NCI-H2107 treated with DMSO at 0.1 percent for 48 hours (cell line): ENCODE measurements at regions not wholly inside any gene's neighbourhood (a gene's known extent, or its start where the extent isn't known, plus 50 kb on each side); places are given as distances from the start of the nearest gene placed in this dataset.
"Not testable (repeated sequence)": the region's sequence is repeated elsewhere in the genome, so short reads cannot be mapped to it uniquely, and the experiment has no call there.

Experiments
- DNase-seq: peaks from one replicate; lab custom pipeline; 2025; ENCODE audit not compliant: unreplicated experiment; lab: John Stamatoyannopoulos, UW

DNA sequence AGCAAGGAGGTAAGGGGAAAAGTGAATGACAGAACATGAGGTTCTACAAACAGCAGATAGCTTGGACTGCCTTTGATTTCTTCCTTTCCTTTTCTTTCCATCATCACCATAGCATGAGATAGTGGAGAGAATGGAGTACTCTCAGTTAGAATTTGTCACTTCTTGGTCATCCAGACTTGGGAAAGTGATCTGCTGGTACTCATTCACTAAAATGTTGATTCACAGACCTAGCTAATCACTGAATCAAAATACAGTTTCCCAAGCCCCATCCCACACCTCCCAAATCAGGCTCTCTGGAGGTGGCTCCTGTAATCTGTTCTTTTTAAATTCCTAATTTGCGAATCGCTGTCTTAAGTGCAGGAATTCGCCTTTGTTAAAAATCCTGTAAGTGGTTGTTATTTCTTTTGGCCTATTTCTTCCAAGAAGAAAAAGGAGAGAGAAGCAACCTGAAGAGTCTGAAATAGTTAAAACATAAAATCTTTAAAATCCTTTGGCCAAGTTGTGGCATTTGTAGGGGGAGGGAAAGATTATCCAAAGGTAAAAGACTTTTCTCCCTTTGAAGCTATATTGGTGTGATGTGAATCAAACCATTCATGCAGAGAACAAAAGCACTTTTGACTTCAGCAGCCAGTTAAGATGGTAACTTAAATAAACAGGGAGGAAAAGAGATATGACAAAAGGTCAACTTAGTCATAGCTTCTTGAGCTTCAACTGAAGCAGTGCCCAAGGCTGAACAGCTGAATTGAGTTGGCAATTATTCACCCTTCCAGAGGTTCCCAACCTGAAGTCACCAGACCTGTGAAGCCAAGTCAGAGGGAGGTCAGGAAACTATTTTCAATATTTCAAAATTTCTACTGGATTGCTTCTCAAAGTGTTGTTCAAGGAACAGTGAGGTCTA, 255.1 kb upstream of the KRR1 start:
- DNase-seq = no peak

DNA sequence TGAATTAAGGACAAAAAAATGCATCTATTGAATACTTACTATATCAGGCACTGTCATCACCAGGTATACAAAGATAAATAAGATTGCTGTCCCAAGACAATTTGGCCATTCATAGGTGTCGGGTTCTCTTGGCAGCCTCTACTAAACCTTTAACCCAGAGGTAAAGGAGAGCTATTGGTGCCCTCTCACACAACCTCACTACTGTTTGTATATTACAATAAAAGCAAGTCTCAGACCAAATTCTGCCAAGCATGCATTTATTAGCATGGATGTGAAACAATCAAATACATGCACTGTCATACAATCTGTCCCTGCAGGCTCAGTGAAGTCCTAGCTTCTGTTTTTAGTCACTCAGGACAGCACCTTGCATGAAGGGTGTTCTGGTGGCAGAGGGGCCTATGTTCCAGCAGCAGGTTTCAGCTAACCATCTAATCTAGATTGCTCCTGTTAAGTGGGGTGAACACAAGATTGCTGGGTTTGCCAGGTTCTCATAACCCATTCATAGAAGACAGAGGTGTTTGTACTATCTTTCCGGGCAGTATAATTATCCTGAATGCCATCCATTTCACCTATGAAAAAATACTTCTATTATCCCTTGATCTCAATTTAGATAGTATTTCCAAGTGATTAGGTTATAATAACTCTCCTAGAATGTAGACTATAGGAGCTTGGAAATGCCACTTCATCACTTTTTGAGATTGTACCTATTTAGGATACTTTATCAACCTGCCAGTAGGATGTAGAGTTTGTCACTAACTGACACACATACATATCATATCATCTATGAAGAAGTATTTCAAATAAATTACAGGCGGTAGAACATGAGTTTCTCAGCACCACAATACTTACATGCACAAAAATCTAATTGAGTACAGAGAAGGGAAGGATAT, 254.0 kb upstream of the KRR1 start:
- no peak for DNase-seq

DNA sequence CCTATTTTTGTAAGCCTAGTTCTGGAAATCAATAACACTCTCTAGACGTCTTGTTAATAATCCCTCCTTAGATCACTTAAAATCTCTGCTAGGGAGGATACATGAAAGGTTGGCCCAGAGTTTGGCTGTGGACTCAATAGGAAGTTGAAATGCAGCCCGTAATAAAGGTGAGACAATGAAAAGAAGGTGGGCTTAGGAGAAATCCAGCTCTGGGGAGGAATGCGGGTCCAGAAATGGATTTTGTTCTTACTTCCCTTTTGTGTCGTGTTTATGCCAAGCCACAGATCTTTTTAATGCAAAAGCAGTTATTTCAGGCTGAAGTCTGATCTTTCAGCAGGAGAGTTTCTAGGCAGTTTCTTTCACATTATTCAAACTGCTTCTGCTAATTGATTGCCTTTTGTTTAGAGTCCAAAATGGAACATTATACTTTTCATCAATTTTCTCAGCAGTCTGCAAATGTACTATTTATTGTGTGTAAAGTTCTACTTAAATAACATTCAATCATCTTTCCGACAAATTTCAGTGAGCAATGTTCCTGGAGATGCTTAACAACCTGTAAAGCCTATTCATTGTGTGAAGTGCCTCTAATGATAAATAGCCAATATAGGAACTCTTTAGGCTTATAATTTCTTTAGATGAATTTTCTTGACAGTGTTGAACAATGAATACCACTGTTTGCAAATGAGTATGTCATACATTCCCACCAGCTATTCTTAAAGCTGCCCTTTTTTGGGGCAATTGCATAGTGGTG, 252.9 kb upstream of the KRR1 start:
- DNase-seq = no peak

DNA sequence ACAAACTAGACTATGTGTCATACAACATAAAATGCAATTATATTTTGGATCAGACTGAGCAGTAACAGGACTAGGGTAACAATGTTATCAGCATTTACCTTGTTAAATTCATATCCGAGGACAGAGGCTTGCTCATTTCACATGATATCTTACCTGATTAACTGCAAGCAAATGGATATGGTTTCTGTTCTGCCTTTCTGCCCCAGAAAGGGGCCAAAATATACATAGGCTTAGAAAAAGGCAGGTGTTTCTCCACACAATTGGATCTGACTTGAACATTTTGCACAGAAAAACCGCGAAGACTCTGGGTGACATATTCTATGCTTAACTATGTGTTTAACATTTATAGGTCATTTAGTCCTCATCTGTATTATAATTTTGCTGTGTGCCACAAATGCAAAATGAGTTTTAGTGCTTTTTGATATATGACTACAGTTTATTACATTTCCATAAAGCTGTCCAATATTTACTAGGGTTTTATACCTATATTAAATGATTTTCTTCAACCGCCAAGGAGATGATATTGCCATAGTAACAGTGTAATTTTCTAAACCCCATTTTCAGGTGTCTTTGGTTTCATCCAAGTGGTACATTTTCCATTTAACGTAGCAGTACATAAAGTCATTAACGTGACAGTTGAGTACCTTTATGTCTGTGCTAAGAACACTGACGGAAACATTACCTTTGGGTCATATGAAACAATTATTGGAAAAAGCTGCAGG, 249.3 kb upstream of the KRR1 start:
- no peak for DNase-seq

DNA sequence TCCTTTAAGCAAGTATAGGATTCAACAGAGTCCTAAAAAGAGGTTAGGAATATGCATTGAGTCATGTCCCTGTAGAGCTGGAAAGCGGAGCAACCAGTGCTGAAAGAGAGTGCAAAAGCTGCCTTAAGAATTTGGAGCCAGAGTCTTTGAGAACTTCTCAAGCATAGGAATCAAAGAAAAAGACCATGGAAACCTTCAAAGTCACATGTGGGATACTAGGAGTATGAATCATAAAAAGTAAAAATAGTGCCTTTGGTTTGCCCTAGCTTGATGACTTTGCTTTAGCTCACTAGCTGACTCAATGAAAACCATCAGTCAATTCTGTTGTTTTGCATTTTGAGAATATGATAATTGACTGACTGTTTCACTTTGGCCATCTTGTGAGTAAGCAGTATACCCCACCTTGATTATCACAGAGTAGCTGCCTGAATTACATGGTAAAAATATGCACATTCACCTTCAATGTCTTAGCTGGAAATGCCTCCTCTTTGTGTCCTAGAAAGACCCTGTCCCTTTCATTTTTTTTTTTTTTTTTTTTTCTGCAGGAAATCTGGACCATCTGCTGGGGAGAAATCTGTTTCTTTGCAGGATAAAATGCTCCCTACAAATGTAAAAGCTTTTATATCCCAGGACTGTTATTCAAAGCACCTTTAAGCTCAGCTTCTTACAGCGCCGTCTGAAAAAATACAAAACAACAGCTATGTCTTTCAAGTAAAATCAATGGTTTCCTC, 248.6 kb upstream of the KRR1 start:
- no peak for DNase-seq

DNA sequence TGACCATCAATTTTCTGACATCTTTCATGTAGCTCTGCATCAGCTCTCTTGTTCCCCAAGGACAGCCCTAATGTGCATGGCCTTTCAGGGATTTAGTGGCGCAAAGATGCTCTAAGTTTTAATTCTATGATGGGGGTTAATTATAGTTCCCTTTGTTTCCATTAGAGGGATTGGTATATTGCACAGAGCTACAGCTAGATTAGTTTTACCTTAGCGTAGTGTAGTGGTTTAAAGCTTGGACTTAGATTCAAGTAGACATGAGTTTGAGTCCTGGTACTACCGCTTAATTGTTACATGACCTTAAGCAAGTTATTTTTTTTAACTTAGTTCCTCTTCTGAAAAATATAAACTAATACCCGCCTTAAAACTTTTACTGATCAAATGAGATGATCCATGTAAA, 247.8 kb upstream of the KRR1 start:
- no peak for DNase-seq

DNA sequence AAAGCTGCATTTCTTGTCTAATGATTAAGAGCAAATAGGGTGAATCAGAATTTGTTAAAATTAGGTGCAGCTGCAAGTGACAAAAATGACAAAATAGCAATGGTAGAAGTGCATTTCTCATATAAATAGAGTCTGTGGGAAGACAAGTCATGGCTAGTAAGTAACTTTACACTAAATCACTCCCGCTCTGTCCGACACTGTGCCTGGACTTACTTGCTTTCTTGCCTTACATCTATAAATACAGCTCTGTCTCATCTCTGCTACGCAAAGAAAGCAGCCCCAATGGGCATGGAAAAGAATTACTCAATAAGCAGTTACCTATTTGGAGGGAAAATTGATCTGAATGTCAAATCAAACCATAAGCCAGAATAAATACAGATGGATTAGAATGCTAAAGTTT, 245.4 kb upstream of the KRR1 start:
- DNase-seq = no peak

DNA sequence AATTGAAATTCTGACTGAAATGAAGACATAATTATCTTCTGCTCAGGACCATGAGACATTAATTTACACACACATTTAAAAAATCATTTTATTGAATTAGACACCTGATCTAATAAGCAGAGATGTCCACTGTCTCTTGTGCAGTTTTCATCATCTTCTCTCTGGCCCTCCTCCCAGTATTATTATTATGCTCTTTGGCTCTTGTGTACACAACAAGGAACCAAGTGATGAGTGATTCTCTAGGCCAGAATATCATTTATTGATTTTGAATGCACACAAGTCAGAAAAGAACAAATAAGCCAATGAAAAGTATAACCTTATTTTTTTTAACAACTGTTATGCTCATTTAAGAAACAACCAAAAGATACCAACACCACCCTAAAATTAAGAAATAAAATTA, 244.7 kb upstream of the KRR1 start:
- DNase-seq = no peak

DNA sequence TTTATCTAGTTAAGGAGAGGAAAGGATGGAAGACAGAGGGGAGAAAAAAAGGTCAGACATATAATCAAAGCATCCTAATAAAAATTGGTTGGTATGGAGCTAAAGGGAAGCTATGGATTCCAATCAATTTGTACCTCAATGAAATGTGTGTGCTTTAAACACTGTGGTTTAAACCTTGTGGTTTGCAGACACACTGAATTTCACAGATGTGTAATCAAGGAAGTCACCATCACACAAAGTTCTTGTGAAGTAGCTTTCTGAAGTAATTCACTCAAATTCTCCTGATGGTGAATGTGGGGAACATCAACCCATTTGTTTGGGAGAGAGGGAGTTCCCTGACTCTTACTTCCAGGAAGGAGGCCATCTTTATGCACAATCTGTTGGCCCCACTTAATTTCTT, 243.3 kb upstream of the KRR1 start:
- DNase-seq = no peak

DNA sequence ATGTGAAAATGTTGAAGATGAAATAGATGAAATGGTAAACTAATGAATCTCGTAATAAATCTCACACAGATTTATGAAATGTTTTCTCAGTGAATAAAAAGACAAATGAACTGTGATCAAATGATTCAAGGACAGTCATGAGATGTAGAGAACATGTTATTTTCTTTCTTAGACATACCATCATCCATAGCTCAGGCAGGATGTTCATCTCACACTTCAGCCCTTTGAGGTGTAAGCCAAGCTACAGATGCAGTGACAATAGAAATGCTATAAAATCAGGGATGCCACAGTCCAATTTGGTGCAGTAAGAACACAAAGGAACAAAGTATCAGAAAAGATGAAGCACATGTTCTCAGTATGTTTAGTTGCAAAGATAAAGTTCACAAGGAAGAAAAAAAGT, 242.7 kb upstream of the KRR1 start:
- no peak for DNase-seq

DNA sequence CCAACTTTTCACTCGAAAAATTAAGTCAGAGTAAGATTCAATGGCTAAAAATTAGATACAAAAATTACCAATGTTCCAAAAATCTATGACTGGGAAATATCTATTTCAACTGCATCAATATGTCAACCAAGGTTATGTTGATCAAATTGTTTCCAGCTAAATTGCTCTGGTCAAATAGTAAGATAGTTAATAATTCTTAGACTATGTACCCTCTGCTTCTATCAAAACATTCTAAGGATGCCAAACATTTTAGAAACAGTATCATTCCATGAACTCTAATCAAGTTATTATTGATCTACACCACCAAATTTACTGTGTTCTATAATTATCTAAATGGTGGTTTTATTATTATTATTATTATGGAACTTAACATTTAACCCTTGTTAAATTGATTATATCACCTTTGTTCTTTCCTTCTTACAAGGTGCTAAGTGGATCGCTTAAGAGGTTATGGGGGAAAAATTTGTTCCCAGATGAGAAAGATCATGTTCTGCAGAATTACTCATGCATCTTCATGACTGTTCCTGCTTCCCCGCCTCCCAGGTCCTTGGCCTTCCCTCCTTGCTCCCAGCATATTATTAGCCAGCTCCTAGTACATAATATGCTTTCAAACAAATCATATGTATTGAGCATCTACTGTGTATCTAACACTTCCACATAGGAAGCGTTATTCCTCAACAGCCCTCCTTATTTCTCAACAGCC, 240.5 kb upstream of the KRR1 start:
- DNase-seq = no peak

DNA sequence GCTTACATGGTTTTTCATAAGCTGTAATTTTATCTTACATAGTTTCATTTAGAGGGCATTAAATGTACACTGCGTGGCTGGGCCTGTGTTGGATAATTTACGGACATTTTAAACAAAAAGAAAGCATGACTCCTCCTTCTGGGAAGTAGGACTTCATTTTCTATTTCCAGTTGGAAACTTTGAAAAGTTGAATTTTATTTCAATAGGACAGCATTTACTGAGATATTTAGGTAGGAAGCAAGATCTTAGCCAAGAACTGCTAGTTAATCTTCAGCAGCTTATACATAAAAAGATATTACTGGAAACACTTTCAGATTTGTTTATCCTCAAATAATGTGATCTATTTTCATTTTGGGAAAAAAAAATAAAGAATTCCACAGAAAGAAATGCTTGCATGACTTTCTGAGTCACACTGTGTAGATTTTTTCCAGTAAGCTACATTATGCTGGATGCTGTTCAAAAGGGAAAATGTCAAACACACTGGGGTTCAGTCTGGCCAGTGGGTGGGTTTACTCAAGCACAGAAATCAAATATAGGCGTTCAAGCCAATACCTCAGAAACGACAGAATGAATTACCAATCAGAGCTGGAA, 239.4 kb upstream of the KRR1 start:
- DNase-seq = no peak

DNA sequence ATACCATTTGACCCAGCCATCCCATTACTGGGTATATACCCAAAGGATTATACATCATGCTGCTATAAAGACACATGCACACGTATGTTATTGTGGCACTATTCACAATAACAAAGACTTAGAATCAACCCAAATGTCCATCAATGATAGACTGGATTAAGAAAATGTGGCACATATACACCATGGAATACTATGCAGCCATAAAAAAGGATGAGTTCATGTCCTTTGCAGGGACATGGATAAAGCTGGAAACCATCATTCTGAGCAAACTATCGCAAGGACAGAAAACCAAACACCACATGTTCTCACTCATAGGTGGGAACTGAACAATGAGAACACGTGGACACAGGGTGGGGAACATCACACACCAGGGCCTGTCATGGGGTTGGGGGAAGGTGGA, 237.6 kb upstream of the KRR1 start:
- DNase-seq = not testable (repeated sequence)

DNA sequence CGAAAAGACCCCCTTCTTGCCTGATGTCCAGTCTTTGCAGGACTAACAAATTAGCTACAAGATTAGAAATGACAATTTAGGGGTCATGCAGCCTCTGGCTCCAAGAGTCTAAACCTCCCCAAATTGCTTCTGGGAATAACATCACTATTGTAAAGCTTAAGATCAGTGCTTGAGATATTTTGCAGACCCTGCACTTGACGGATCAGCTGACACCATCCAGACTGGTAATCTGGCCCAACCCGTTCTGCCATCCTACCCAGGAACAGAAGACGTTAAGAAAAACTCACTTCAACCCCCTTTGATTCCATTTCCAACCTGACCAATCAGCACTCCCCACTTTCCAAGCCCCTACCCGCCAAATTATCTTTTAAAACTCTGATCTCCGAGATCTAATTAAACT, 236.7 kb upstream of the KRR1 start:
- DNase-seq = no peak

DNA sequence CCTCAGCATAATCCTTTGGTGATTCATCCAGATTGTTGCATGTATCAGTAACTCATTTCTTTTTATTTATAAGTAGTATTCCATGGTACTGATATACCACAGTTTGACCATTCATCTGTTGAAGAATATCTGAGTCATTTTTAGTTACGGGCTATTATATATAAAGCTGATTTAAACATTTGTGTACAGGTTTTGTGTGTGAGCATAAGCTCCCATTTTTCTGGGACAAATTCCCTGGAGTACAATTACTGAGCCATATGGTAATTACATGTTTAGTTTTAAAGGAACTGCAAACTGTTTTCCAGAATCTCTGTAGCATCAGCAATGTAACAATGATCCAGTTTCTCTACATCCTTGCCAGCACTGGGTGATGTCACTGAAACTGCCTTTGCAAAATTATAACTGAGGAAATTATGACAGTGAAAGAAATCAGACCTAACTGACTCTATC, 236.2 kb upstream of the KRR1 start:
- DNase-seq = no peak

DNA sequence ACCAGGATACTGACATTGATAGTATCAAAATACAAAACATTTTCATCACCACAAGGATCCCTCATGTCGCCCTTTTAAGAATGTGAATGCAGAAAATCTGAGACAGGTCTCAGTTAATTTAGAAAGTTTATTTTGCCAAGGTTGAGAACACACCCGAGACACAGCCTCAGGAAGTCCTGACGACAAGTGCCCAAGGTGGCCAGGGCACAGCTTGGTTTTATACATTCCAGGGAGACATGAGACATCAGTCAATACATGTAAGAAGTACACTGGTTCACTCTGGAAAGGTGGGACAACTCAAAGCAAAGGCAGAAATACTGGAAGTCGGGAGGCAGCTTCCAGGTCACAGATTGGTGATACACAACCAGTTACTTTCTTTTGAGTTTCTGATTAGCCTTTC, 235.2 kb upstream of the KRR1 start:
- DNase-seq = no peak

DNA sequence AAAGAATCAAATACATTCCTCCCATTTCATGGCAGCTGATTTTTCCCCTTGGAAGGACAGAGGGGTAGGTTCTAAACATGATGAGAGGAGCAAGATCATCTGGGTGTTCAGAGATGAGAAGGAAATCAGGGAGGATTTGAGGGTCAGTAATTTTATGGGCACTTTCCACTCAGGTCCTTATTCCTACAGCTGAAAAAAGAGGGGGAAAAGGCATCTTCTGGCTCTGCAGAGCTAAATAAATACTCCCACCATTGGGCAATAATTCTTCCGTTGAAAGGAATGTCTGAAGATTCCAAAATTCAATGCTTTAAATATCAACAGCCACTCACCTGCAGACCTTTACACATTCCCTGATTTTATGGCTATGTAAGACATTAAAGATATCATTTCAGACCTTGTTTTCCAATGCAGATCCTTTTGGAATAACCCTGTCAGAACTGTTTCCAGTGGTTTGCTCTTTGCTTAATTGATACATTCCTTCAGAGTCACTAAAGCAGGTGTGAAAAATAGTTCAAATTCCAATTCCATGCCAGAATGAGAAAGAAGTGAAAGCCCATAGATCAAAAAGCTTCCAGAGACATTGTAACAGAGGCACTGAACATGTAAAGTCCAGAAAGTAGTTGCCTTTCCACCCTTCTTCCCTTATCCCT, 233.3 kb upstream of the KRR1 start:
- DNase-seq = no peak

DNA sequence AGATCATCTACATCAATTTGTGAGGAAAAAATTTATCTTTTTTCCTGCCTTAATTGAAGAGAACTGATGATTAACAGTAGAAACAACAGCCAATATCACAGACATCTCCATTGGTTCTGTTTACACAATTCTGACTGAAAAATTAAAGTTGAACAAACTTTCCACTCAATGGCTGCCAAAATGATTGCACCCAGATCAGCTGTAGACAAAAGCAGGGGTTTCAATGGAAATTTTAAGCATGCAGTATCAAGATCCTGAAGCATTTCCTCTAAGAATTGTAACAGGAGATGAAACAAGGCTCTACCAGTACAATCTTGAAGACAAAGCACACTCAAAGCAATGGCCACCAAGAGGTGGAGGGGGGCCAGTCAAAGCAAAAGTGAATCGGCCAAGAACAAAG, 231.6 kb upstream of the KRR1 start:
- no peak for DNase-seq

DNA sequence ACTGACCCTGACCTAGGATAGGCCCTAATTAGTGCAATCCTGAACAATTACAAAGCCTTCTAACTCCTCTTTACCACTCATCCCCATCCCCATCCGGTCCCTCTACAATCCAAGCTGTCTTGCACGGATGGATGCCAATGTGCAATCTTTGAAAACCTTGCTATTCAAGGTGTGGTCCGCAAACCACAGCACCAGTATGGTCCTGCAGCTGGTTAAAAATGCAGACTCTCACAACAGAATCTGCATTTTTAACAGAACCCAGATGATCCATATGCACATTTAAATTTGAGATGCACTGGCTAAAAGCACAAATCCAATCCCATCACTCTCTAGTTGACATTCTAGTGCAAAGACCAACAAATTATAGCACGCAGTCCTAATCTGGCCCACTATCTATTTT, 230.6 kb upstream of the KRR1 start:
- no peak for DNase-seq
